ENCODE measurements at regions not wholly inside any gene's neighbourhood (a gene's known extent, or its start where the extent isn't known, plus 50 kb on each side); places are given as distances from the start of the nearest gene placed in this dataset.

DNA sequence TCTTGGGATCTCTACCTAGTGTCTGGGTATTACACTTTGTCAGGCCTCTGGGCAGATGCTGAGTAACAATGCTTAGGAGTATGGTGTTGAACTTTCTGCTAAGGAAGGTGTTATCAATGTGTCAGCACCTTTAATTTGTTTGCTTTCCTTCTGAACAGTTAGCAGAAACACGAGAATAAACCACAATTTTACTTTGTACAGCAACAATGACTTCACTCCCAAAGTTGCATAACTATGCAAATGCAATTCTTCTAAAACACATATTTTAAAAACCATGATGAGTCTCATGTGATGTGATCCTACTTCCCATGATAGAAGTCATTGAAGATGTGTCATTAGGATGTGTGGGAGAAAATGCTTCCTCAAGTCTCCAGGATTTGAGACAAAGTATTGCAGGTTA is 155.0 kb downstream of the POSTN start:
- TF ChIP-seq, protein P1, sequence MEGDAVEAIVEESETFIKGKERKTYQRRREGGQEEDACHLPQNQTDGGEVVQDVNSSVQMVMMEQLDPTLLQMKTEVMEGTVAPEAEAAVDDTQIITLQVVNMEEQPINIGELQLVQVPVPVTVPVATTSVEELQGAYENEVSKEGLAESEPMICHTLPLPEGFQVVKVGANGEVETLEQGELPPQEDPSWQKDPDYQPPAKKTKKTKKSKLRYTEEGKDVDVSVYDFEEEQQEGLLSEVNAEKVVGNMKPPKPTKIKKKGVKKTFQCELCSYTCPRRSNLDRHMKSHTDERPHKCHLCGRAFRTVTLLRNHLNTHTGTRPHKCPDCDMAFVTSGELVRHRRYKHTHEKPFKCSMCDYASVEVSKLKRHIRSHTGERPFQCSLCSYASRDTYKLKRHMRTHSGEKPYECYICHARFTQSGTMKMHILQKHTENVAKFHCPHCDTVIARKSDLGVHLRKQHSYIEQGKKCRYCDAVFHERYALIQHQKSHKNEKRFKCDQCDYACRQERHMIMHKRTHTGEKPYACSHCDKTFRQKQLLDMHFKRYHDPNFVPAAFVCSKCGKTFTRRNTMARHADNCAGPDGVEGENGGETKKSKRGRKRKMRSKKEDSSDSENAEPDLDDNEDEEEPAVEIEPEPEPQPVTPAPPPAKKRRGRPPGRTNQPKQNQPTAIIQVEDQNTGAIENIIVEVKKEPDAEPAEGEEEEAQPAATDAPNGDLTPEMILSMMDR (conservative IDR thresholded peaks at IDR 0.05; ENCODE audit: low read depth, low read length) = no peak
- no peak for TF ChIP-seq EZH2 (IDR thresholded peaks at IDR 0.05; ENCODE audit: low read length, unreplicated experiment)
